HepG2 (cell line): ENCODE measurements at regions not wholly inside any gene's neighbourhood (a gene's known extent, or its start where the extent isn't known, plus 50 kb on each side); places are given as distances from the start of the nearest gene placed in this dataset.

ENCODE experiments used
- ARNT2 ChIP-seq: sonication (generic); formaldehyde crosslinking; IDR thresholded peaks from 2 replicates; pipeline ENCODE4 v1.8.0; 2022; ENCODE audit warnings: mild to moderate bottlenecking, low read depth, missing genetic modification reagents, moderate library complexity
- ELF3 ChIP-seq: IDR thresholded peaks from 2 replicates; pipeline ENCODE4 v1.6.1; 2016; ENCODE audit warnings: missing genetic modification reagents, missing compliant biosample characterization
- HNRNPL ChIP-seq: fragments of 200-400 bp; formaldehyde crosslinking; IDR thresholded peaks from 2 replicates; pipeline ENCODE4 v1.6.1; 2017; ENCODE audit warnings: mild to moderate bottlenecking, low read depth, low read length
- HOXA7 ChIP-seq: sonication (generic); formaldehyde crosslinking; IDR thresholded peaks from 2 replicates; pipeline ENCODE4 v1.8.1; 2022; ENCODE audit warnings: mild to moderate bottlenecking, missing genetic modification reagents, moderate library complexity
- IKZF4 ChIP-seq: sonication (generic); formaldehyde crosslinking; IDR thresholded peaks from 2 replicates; pipeline ENCODE4 v1.5.1; 2020; ENCODE audit warnings: borderline replicate concordance, mild to moderate bottlenecking, low read depth, missing genetic modification reagents; ENCODE audit errors: not compliant biosample characterization
- IRX3 ChIP-seq: sonication (generic); formaldehyde crosslinking; IDR thresholded peaks from 2 replicates; pipeline ENCODE4 v1.8.1; 2023; ENCODE audit warnings: mild to moderate bottlenecking, low read depth, missing genetic modification reagents, borderline replicate concordance
- MBNL3 ChIP-seq: fragments of 250-450 bp; sonication (Bioruptor Pico); conservative IDR thresholded peaks from 2 replicates; pipeline ENCODE4 v1.8.0; 2022; ENCODE audit warnings: mild to moderate bottlenecking, inconsistent platforms
- RCOR2 ChIP-seq: IDR thresholded peaks from 2 replicates; pipeline ENCODE4 v1.6.1; 2016; ENCODE audit warnings: missing biosample characterization, missing genetic modification reagents
- SNAI1 ChIP-seq: sonication (generic); formaldehyde crosslinking; IDR thresholded peaks from 2 replicates; pipeline ENCODE4 v1.5.0; 2020; ENCODE audit warnings: mild to moderate bottlenecking, missing genetic modification reagents, borderline replicate concordance
- SOX13 ChIP-seq, 3 experiments: fragments of 450-650 bp in 1 of 3; sonication (generic) in 1 of 3; formaldehyde crosslinking in 1 of 3; IDR thresholded peaks in 2 of 3; conservative IDR thresholded peaks in 1 of 3; 2 replicates each; pipeline versions ENCODE4 v1.5.0 to v1.6.1; 2016 to 2020; ENCODE audit warnings: antibody characterized with exemption in 1 of 3, mild to moderate bottlenecking in 1 of 3, missing compliant biosample characterization in 1 of 3, missing genetic modification reagents in 1 of 3, moderate library complexity in 1 of 3
- SOX6 ChIP-seq, 2 experiments: fragments of 450-650 bp in 1 of 2; sonication (generic) in 1 of 2; formaldehyde crosslinking in 1 of 2; IDR thresholded peaks; 2 replicates each; pipeline versions ENCODE4 v1.4.0 to v1.6.1; 2017 to 2020; ENCODE audit warnings: antibody characterized with exemption in 1 of 2, mild to moderate bottlenecking in 1 of 2, missing genetic modification reagents in 1 of 2
- THAP11 ChIP-seq: IDR thresholded peaks from 2 replicates; pipeline ENCODE4 v1.6.1; 2016; ENCODE audit warnings: missing biosample characterization, missing genetic modification reagents
- ZBTB3 ChIP-seq: sonication (generic); formaldehyde crosslinking; IDR thresholded peaks from 2 replicates; pipeline ENCODE4 v1.4.0; 2020; ENCODE audit warnings: low read depth, mild to moderate bottlenecking, moderate library complexity, missing genetic modification reagents, borderline replicate concordance
- ZC3H4 ChIP-seq: sonication (generic); formaldehyde crosslinking; IDR thresholded peaks from 2 replicates; pipeline ENCODE4 v1.4.0; 2020; ENCODE audit warnings: missing genetic modification reagents, borderline replicate concordance
- ZNF260 ChIP-seq: sonication (generic); formaldehyde crosslinking; IDR thresholded peaks from 2 replicates; pipeline ENCODE4 v1.4.0; 2020; ENCODE audit warnings: missing genetic modification reagents, low read depth, mild to moderate bottlenecking, borderline replicate concordance
- ZNF296 ChIP-seq: sonication (generic); formaldehyde crosslinking; conservative IDR thresholded peaks from 2 replicates; pipeline ENCODE4 v1.5.0; 2020; ENCODE audit warnings: mild to moderate bottlenecking, missing genetic modification reagents
- ZNF589 ChIP-seq: sonication (generic); formaldehyde crosslinking; conservative IDR thresholded peaks from 2 replicates; pipeline ENCODE4 v1.8.0; 2022; ENCODE audit warnings: mild to moderate bottlenecking, moderate library complexity, missing genetic modification reagents
- ZNF670 ChIP-seq: sonication (generic); formaldehyde crosslinking; IDR thresholded peaks from 2 replicates; pipeline ENCODE4 v1.8.0; 2022; ENCODE audit warnings: mild to moderate bottlenecking, missing genetic modification reagents, borderline replicate concordance
- ZSCAN20 ChIP-seq: sonication (generic); formaldehyde crosslinking; IDR thresholded peaks from 2 replicates; pipeline ENCODE4 v1.4.0; 2020; ENCODE audit warnings: missing genetic modification reagents, mild to moderate bottlenecking, borderline replicate concordance
- TF ChIP-seq, protein P1 (sequence below): sonication (generic); formaldehyde crosslinking; IDR thresholded peaks from 2 replicates; pipeline ENCODE4 v1.4.0; 2020; ENCODE audit warnings: missing genetic modification reagents, borderline replicate concordance
- TF ChIP-seq, protein P2 (sequence below): sonication (generic); formaldehyde crosslinking; IDR thresholded peaks from 2 replicates; pipeline ENCODE4 v1.5.0; 2020; ENCODE audit warnings: mild to moderate bottlenecking, missing genetic modification reagents, borderline replicate concordance
- TF ChIP-seq, protein P3 (sequence below): IDR thresholded peaks from 2 replicates; pipeline ENCODE4 v1.6.1; 2016; ENCODE audit warnings: missing compliant biosample characterization, missing genetic modification reagents, borderline replicate concordance

DNA sequence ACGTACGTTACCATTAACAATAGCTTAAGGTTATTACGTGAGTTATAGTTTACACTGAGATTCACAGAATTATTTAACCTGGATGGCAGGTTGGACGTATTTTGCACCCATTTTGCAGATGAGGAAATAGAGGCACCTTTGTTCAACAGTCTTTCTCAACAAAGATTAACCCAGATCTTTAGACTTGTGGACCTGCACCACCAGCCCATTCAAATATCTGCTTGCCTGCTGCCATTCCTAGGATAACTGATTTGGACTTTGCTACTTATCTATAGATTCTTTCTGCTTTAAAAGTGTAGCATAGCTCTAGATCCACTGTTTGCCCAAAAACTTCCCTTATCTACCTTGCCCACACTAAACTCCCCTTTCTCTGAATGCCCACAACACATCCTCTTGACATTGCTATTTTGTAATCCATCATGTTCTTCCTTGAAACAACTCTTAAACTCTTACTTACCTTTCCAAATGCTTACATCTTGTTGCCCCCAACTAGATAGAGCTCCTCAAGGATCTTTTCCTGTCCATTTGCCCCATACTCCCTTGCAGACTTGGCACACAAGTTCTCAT, 56.4 kb upstream of the TNFAIP3 start (continued):
- TF ChIP-seq ZBTB3 (CRISPR knock-in tag): no peak
- TF ChIP-seq ZNF296 (CRISPR knock-in tag): no peak
- 0 out of 2 replicates have a peak, but pooled peaks have one; percentile 18 for TF ChIP-seq HNRNPL
- TF ChIP-seq SOX13 (IDR thresholded peaks at IDR 0.05): peak; percentile 70
- peak in 1 of 2 experiments; percentile 83; a peak in 2 of 4 replicates for TF ChIP-seq SOX13 (CRISPR knock-in tag; conservative IDR thresholded peaks at IDR 0.05 in 1 of 2, IDR thresholded peaks at IDR 0.05 in 1 of 2)
- no peak for TF ChIP-seq ZC3H4 (CRISPR knock-in tag)
- no peak for TF ChIP-seq ZNF260 (CRISPR knock-in tag)
- TF ChIP-seq SNAI1 (CRISPR knock-in tag): 0 out of 2 replicates have a peak, but pooled peaks have one; percentile 35
- TF ChIP-seq IKZF4 (CRISPR knock-in tag): no peak
- TF ChIP-seq ZNF589: no peak
- no peak for TF ChIP-seq MBNL3 (CRISPR knock-in tag)
- no peak for TF ChIP-seq ARNT2 (CRISPR knock-in tag)
- TF ChIP-seq ZNF670 (CRISPR knock-in tag): peak; percentile 25; the same call in 1 of the 2 replicates
- TF ChIP-seq ELF3 (CRISPR knock-in tag): peak; percentile 78
- peak; percentile 55; the same call in 1 of the 2 replicates for TF ChIP-seq IRX3 (CRISPR knock-in tag)
- TF ChIP-seq THAP11 (CRISPR knock-in tag): no peak
- TF ChIP-seq, protein P1, sequence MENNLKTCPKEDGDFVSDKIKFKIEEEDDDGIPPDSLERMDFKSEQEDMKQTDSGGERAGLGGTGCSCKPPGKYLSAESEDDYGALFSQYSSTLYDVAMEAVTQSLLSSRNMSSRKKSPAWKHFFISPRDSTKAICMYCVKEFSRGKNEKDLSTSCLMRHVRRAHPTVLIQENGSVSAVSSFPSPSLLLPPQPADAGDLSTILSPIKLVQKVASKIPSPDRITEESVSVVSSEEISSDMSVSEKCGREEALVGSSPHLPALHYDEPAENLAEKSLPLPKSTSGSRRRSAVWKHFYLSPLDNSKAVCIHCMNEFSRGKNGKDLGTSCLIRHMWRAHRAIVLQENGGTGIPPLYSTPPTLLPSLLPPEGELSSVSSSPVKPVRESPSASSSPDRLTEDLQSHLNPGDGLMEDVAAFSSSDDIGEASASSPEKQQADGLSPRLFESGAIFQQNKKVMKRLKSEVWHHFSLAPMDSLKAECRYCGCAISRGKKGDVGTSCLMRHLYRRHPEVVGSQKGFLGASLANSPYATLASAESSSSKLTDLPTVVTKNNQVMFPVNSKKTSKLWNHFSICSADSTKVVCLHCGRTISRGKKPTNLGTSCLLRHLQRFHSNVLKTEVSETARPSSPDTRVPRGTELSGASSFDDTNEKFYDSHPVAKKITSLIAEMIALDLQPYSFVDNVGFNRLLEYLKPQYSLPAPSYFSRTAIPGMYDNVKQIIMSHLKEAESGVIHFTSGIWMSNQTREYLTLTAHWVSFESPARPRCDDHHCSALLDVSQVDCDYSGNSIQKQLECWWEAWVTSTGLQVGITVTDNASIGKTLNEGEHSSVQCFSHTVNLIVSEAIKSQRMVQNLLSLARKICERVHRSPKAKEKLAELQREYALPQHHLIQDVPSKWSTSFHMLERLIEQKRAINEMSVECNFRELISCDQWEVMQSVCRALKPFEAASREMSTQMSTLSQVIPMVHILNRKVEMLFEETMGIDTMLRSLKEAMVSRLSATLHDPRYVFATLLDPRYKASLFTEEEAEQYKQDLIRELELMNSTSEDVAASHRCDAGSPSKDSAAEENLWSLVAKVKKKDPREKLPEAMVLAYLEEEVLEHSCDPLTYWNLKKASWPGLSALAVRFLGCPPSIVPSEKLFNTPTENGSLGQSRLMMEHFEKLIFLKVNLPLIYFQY (CRISPR knock-in tag): 0 out of 2 replicates have a peak, but pooled peaks have one; percentile 18
- no peak for TF ChIP-seq SOX6 (IDR thresholded peaks at IDR 0.05)
- TF ChIP-seq SOX6 (CRISPR knock-in tag; IDR thresholded peaks at IDR 0.05): peak; percentile 93
- TF ChIP-seq ZSCAN20 (CRISPR knock-in tag): no peak
- TF ChIP-seq HOXA7 (CRISPR knock-in tag): no peak
- TF ChIP-seq, protein P2, sequence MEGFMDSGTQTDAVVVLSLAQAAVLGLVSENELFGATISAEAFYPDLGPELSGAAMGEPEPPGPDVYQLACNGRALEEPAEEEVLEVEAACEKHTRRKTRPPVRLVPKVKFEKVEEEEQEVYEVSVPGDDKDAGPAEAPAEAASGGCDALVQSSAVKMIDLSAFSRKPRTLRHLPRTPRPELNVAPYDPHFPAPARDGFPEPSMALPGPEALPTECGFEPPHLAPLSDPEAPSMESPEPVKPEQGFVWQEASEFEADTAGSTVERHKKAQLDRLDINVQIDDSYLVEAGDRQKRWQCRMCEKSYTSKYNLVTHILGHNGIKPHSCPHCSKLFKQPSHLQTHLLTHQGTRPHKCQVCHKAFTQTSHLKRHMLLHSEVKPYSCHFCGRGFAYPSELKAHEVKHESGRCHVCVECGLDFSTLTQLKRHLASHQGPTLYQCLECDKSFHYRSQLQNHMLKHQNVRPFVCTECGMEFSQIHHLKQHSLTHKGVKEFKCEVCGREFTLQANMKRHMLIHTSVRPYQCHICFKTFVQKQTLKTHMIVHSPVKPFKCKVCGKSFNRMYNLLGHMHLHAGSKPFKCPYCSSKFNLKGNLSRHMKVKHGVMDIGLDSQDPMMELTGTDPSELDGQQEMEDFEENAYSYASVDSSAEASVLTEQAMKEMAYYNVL (CRISPR knock-in tag): peak; percentile 88
- peak; percentile 100 for TF ChIP-seq RCOR2 (CRISPR knock-in tag)
- TF ChIP-seq, protein P3, sequence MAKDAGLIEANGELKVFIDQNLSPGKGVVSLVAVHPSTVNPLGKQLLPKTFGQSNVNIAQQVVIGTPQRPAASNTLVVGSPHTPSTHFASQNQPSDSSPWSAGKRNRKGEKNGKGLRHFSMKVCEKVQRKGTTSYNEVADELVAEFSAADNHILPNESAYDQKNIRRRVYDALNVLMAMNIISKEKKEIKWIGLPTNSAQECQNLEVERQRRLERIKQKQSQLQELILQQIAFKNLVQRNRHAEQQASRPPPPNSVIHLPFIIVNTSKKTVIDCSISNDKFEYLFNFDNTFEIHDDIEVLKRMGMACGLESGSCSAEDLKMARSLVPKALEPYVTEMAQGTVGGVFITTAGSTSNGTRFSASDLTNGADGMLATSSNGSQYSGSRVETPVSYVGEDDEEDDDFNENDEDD: no peak
